Heart left ventricle (tissue), 13 donors: ENCODE measurements at regions not wholly inside any gene's neighbourhood (a gene's known extent, or its start where the extent isn't known, plus 50 kb on each side); places are given as distances from the start of the nearest gene placed in this dataset.

ENCODE experiments used
- POLR2A ChIP-seq, 2 donors: fragments of 450-650 bp; IDR thresholded peaks; one replicate each; pipeline ENCODE4 v1.6.1; 2017; ENCODE audit warnings: antibody characterized with exemption in 2 of 2, mild to moderate bottlenecking in 2 of 2, moderate library complexity in 2 of 2
- TF ChIP-seq, protein P1 (sequence below), 12 donors: fragments of 200-600 bp; sonication (generic) in 4 of 12; IDR thresholded peaks; one replicate each; pipeline versions ENCODE4 v1.5.0 to v1.8.0; 2018 to 2022; ENCODE audit warnings: antibody characterized with exemption in 12 of 12, mild to moderate bottlenecking in 5 of 12
- donor health status: ischemic (EF 13 %, LVEDD 7.1; RV severe dilation, severe dysfunction).
- donor health status: DM: no; HTN: yes; CAD: no.
- donor health status: DM: no; HTN: no; CAD: no.
- donor health status: ischemic (EF 25% LVEDD 6.9; RV normal size, moderate dysfunction).
- donor health status: ischemic (EF 25% LVEDD 5.7; RV mildly dilated, moderate dysfunction).
- donor health status: ischemic (EF 35%, LVEDD 5.7; RV mildly dilated, moderate dysfunction).
- donor health status: nonischemic (EF 11% LVEDD 7.7; RV severe dilation, severe dysfunction).
- donor health status: DM: yes; HTN: yes; CAD: no.
- donor health status: PGD.
- donor health status: ischemic (EF 29% LVEDD 5.4; RV normal size, mild dysfunction).
- donor health status: nonischemic (EF 23%, LVEDD 6.1; RV moderate dilation, normal function).

GRCh38 chr10:131708225-131708880, 192.5 kb upstream of the PPP2R2D start:
- TF ChIP-seq POLR2A (IDR thresholded peaks at IDR 0.05) = no peak
- TF ChIP-seq, protein P1, sequence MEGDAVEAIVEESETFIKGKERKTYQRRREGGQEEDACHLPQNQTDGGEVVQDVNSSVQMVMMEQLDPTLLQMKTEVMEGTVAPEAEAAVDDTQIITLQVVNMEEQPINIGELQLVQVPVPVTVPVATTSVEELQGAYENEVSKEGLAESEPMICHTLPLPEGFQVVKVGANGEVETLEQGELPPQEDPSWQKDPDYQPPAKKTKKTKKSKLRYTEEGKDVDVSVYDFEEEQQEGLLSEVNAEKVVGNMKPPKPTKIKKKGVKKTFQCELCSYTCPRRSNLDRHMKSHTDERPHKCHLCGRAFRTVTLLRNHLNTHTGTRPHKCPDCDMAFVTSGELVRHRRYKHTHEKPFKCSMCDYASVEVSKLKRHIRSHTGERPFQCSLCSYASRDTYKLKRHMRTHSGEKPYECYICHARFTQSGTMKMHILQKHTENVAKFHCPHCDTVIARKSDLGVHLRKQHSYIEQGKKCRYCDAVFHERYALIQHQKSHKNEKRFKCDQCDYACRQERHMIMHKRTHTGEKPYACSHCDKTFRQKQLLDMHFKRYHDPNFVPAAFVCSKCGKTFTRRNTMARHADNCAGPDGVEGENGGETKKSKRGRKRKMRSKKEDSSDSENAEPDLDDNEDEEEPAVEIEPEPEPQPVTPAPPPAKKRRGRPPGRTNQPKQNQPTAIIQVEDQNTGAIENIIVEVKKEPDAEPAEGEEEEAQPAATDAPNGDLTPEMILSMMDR (IDR thresholded peaks at IDR 0.05) = no peak
